CD4-positive, alpha-beta T cell treated with Interleukin-6 at 100 ng/mL for 8 hours (primary cell): ENCODE measurements at regions not wholly inside any gene's neighbourhood (a gene's known extent, or its start where the extent isn't known, plus 50 kb on each side); places are given as distances from the start of the nearest gene placed in this dataset.
"Not testable (repeated sequence)": the region's sequence is repeated elsewhere in the genome, so short reads cannot be mapped to it uniquely, and the experiment has no call there.

Experiments
- DNase-seq: peaks from one replicate; pipeline ENCODE4 v3.0.0-alpha.2; 2020; ENCODE audit warnings: mixed read lengths, low spot score

DNA sequence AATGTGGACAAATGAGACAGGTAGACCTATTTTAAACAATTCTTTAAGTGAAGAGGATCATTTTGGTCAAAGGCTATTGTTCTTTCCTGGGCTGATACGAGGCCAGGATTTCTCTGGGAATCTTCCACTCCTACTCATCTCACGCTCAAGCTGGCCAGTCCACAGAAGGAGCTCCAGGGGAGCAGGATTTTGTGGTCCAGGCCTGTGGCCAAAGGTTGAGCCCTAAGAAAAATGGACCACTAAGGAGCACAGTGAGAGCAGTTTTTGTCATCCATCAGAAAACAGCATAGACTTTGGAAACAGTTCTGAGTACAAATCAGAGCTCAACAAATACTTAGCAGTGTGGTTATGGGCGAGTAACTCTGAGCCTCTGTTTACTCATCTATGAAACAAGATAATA, 260.2 kb upstream of the RUNX1 start:
- no peak for DNase-seq

DNA sequence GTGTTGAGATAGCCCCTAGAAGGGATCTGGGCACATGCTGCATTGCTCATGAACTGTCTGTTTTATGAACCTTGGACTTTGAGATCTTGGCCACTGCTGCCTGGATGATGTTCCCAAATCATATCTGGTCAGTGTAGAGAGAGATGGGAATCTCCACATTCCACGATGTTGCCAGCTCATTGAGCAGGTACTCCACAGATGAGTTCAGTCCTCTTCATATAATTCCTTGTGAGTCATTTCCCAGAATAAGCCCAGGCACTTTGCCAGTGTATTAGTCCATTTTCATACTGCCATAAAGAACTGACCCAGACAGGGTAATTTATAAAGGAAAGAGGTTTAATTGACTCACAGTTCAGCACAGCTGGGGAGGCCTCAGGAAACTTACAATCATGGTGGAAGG, 254.0 kb upstream of the RUNX1 start:
- no peak for DNase-seq

DNA sequence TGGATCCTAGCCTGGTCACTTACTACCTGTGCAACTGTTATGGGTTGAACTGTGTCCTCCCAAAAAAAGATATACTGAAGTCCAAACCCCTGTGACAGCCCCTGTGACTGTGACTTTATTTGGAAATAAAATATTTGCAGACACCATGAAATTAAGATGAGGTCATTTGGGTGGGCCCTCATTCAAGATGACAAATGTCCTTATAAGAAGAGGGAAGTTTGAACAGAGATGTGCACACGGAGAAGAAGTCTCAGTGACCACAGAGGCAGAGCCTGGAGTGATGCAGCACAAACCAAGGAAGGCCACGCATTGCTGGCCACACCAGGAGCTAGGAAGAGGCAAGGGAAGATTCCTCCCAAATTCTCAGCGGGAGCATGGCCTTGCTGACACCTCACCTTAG, 249.7 kb upstream of the RUNX1 start:
- DNase-seq: no peak

DNA sequence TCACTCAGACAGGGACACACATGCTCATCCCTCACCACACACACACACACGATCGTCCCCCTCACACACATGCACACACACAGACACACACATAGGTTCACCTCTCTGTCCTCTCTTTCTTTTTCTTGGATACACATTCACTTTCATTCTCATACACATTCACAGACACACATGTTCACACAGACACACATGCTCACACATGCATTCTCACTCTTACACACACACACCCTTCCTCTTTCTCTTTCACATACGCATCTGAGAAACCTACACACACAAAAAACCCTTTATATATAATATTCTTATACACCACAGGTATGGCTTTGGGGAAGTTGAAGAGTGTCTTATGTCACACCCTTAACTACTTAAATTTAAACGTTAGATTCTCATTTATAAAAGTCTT, 248.6 kb upstream of the RUNX1 start:
- DNase-seq: no peak

DNA sequence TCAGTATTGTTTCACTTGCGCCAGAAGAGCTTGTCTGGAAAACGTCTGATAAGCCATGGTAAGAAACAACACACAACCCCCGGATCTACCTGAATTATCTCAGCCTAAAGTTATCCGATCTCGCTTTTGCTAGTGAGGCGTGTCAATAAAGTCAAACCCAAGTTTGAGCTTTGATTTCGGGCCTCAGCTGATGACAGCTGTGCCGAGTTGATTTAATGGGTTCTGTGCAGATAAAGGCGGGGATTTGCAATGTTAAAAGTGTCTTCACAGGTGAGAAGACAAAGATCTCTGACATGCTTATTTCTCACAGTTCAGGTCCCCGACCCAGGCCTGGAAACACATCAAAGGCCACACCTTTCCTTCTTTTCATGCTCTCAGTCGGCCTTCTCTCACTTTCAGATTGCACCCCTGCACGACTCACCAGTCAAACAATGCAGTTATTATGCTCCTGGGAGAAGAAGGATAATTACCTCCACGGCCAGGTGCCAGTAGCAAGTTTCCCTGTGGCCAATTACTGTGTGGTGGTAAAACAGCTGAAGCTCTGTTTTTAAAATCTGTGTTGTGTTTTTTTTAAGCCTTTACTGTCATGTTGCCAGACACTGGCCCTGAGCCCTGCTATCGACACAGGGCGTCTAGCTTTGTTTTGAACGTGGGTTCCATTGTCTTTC, 245.3 kb upstream of the RUNX1 start:
- no peak for DNase-seq

DNA sequence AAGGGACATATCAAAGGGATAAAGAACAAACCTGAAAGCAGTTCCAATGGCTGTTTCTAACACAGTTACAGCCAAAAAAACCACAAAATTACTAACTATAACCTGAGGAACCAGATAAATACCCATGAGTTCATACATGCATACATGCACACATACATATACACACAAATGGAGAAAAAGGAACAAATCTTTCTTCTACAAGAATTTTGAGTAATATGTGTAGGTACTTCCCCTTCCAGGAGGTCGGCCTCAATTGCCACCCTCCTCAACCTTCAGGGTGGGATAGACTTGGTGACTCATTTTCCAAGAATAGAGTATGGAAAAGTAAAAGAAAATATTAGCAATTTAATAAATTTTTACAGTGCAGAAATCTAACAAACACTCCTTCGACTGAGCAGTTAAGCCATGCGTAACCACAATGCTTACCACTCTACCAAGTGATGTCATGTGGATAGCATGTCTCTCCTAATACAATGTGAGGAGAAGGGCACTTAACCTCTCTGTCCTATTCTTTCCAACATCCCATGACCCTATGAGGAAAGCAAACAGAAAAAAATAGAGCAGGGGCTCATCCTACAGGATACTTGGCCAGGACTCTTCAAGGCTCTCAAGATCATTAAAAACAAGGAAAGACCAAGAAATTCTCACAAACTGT, 243.0 kb upstream of the RUNX1 start:
- DNase-seq: no peak

DNA sequence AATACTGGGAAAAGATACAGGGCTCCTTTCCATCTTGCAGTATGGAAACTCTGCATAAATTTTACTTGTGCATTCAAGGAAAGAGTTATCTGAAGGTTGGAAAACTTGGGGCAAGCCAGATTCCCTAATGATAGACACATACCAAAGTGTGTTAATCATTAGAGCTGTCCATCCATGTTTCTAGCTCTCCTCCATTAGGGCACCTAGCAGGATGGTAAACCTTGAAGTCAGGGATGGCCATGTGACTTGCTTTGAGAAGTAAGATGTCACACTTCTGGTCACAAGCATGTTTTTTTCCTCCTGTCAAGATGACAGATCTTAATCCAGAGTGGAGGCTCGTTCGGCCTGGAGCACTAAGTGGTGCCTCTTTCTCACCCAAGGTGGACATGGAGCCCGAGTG, 241.9 kb upstream of the RUNX1 start:
- no peak for DNase-seq

DNA sequence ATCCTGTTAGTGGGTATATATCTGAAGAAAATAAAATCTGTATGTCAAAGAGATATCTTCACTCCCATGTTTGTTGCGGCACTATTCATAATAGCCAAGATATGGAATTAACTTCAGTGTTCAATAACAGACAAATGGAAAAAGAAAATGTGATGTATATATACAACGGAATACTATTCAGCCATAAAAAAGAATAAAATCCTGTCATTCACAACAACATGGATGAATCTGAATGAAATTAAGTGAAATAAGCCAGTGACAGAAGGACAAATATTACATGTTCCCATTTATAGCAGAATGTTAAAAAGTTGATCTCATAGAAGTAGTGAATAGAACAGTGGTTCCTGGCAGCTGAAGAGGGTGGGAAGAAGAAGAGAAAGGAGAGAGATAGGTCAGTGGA, 239.1 kb upstream of the RUNX1 start:
- no peak for DNase-seq

DNA sequence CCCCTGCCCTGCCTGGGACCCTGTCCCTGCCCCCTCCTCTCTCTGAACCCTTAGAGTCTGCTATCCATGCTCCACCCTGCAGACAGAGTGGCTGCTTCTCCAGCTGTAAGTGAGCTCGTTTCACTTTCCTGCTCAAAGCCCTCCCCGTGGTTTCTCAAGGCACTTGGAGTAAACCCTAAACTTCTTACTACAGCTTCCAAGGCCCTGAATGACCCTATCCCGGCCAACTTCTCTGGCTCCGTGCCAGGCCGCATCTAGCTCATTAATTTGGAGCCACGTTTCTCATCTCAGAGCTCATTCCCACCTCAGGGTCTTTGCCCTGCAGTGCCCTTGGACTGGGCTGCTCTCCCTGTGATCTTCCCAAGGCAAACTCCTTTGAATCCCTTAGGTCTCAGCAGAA, 235.1 kb upstream of the RUNX1 start:
- DNase-seq: no peak

DNA sequence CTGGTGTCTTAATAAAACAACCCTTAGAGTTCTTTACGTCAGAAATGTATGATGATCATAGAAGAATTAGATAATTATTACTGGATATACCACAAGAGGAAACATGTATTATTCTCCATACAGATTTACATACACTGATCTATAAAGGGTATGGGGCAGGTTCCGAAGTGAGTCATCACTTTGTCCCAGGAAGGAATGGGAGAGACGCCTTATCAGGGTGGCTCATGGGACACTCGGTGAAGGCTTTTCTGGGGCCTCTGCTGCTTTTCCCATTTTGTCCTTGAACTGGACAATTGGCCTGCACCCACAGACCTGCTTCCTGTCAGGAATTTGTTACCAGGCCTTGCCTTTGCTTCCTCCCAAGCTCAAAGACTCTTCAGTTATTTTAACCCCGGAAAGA, 233.8 kb upstream of the RUNX1 start:
- DNase-seq: no peak

DNA sequence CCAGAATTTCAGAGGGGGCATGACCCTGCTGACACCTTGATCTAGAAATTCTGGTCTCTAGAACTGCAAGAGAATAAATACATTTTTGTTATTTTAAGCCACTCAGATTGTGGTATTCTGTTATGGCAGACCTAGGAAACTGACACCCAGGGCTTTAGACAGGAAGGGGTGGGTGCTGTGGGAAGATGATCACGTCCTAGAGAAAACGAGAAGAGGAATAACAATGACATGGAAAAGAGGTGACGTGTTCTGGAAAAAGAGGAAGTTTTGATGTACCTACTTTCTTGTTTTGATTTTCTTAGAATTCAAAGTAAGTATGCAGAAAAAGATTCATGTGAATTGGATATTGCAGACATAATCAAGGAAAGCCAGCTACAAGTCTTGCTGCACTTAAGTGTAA, 232.9 kb upstream of the RUNX1 start:
- DNase-seq: no peak

DNA sequence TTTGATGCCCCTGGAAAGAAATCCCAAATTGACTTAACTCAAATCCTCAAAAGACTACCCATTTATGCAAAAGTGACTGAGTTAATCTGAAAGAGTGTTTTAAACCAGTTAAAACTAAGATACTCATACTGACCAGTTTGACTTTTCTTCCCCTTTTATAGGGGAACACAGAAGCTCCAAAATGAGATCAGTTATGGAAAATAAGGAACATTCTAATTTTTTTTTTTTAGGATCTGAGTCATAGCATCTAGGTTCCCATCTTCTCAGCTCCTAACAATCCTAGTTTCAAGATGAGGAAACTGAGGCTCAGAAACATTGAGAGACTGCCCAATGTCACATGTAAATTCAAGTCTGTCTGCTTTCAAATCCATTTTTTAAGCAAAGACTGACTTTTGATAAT, 231.1 kb upstream of the RUNX1 start:
- no peak for DNase-seq

DNA sequence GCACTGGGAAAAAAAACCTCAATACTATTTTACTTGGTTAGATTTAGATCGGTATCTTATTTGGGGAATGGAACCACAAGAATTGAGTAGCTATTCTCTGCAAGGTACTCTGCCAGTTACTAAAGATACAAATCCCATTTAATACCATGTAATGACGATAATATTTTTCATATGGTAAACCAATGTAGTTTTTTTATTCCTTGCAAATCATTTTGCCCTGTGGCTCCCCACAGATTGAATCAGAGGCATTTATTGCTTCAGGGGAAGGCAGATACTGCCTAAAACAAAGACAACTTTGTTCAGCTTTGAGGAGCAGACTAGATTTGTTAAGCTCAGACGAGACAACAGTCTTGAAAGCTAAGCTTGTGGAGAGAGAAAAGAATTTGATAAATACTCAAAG, 226.7 kb upstream of the RUNX1 start:
- no peak for DNase-seq

DNA sequence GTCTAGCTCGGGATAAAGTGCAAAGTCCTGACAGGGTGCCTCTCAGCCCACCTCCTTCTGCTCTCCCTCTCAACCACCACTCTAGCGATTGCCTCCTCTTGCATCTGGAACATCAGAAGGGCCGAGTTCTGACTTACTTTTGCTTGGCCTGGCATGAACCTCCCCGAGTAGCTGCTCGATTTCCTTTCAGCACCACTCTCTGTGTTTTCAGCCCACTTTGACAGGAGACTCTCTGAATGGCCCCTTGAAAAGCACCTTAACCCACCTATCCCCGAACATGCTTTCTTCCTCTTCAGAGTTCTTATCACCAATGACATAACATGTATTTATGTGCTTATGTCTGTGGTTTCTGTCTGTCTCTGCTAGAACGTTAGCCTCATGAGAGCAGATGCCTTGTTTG, 225.8 kb upstream of the RUNX1 start:
- no peak for DNase-seq

DNA sequence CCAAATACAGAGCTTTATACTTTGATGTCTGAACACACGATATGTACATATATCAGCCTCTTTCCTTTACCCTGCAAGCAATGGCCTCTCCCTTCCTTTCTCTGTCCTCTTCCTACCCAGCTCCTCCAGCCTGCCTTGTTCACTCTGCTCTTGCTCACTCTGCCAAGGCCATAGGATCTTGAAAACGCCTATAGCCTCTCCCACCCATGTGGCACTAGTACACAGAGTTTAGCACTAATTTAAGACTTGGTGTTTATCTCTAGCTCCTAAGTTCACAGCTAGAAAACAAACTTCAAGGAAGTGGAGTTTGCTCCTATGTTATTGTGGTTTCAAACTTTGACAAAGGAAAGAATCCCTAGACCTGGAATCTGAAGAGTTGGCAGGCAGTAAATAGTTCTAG, 225.0 kb upstream of the RUNX1 start:
- DNase-seq: no peak

DNA sequence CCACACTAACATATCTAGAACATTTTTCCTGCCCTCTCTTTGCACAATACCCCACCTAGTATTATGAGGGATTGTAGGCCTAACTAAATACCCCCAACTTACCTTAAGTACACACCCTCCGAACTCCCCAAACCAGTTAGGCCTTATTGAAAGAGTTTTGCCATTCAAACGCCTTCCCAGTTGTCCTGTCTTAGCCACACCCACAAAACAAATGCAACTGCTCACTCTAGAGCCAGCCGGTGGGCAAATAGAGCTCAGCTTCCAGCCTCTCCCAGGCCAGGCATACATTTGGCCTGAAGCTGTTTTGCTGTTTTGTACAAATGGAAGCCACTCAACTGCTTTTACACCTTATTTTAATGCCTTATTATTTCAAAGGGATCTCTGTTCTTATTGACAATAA, 224.2 kb upstream of the RUNX1 start:
- DNase-seq: no peak

DNA sequence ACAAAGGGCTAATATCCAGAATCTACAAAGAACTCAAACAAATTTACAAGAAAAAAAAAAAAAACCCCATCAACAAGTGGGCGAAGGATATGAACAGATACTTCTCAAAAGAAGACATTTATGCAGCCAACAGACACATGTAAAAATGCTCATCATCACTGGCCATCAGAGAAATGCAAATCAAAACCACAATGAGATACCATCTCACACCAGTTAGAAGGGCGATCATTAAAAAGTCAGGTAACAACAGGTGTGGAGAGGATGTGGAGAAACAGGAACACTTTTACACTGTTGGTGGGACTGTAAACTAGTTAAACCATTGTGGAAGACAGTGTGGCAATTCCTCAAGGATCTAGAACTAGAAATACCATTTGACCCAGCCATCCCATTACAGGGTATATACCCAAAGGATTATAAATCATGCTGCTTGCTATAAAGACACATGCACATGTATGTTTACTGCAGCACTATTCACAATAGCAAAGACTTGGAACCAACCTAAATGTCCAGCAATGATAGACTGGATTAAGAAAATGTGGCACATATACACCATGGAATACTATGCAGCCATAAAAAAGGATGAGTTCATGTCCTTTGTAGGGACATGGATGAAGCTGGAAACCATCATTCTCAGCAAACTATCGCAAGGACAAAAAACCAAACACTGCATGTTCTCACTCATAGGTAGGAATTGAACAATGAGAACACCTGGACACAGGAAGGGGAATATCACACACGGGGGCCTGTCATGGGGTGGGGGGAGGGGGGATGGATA, 222.4 kb upstream of the RUNX1 start:
- not testable (repeated sequence) for DNase-seq

DNA sequence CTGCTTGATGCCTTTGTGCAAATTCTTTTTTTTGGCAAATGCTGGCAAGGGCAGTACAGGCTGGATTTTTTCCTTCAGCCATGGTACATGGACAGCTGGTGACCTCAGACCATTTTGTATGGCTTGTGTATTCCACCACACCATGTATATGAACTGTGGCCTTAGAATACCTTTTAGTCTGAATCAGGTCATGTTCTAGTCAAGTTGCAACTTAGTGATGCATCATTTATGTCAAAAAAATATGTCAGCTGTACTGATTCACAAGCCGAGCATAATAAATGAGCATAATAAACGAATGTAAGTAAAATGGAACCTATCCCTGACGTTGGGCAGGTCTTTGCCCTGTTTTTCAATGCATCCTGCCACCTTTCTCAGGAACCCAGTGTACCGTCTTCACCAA, 219.7 kb upstream of the RUNX1 start:
- DNase-seq: no peak

DNA sequence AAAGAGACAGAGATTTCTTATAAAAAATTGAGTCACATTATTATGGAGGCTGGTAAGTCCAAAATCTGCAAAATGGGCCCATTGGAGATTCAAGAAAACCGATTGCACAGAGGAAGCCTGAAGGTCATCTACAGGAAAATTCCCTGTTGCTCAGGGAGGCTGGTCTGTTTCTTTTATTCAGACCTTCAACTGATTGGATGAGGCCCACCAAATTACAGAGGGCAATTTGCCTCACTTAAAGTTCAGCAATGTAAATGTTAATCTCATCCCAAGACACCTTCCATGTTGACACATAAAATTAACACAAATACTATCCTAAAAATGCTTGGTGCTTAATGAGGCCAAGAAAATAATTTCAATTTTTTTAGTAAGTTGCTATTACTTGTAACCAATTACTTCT, 219.2 kb upstream of the RUNX1 start:
- DNase-seq: no peak

DNA sequence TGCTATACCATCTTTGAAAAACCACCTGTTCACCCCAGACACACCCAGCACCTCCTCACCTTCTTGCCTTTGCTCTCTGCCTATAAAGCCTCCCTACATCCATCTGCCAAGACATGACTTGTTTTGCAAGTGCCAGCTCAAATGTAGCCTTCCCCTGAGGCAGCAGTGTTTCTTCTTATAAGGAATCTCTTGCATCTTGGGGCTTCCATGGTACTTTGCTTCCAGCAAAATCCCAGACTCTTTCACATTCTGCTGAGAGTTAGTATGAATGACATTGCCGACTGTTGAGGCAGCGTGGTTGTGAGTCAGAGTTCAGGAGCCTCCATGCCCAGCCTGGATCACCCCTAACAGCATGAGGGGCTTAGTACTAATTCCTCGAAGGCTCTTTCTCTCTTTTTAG, 217.4 kb upstream of the RUNX1 start:
- no peak for DNase-seq

DNA sequence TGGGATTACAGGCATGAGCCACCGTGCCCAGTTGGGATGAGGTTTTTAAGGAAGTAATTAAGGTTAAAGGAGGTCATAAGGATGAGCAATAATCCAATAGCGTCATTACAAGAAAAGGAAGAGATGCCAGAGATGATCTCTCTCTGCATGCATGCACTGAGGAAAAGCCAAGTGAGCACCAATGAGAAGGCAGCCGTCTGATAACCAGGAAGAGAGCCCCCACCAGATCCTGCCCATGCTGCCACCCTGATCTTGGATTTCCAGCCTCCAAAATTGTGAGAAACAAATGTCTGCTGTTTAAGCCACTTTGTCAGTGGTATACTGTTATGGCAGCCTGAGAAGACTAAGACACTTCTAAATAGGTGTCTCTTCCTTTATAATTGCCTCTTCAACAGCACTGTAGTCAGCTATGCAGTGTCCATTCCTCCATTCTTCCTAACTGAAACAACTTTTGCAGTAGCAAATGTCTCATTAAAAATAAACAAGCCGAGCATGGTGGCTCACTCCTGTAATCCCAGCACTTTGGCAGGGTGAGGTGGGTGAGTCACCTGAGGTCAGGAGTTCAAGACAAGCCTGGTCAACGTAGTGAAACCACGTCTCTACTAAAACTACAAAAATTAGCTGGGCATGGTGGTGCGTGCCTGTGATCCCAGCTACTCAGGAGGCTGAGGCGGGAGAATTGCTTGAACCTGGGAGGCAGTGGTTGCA, 216.2 kb upstream of the RUNX1 start:
- DNase-seq: no peak

DNA sequence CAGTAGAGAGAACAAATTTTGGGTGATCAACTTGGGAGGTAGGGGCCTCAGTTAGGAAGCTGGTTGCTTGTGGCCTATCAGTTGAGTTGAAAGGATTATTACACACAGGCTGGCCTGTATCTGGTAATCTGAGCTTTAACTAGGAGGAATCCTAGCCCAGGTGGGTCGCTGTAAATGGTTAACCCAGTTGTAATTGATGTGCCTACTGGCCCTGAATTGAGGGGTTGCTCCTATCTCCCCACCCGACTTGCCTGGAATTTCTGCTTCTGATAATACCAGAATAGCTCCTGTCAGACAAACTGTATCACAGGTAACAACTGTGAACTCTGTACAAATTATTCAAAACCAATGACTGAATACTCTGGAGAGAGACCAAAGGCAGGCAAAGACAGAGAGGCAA, 210.4 kb upstream of the RUNX1 start:
- no peak for DNase-seq

DNA sequence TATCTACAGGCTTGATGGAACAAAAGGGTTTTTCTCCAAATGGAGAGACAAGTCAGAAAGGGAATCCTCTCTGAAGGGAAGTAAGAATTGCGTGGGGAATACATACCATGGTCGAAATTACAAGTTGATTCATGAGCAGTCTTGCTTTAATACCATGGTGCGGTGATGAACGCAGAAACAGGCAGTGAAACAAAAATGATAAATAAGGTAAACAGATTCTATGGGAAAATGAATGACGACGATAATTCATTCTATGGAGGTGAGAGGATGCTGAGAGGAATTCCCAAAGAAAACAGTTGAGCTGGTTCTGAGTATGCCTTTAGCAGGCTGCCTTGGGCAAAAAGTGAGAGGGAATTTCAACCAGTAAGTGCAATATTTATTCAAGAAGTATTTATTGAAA, 209.4 kb upstream of the RUNX1 start:
- no peak for DNase-seq
